HL-60/S4 (cell line): ENCODE measurements at regions not wholly inside any gene's neighbourhood (a gene's known extent, or its start where the extent isn't known, plus 50 kb on each side); places are given as distances from the start of the nearest gene placed in this dataset.

Experiments used
- in situ Hi-C: fragments of 300-500 bp; cut with MboI; formaldehyde crosslinking; loops from 2 replicates; pipeline ENCODE4 v1.14.3; 2022; ENCODE audit warnings: low sequenced_read_pairs

DNA sequence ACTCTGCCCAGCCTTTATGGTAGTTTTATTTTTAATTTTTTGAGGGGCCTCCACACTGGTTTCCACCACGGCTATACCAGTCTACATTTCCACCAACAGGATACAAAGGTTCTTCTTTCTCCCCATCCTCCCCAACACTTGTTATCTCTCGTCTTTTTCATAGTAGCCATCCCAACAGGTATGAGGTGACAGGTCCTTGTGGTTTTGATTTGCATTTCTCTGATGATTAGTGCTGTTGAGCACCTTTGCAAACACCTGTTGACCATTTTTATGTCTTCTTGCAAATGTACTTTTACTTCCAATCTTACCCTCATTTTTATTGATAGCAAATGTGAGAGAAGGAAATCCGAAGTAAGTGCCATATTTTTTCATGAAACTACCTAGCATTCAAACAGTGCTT lies 195.4 kb upstream of the PREP start:
- in situ Hi-C loops = no loop called here

DNA sequence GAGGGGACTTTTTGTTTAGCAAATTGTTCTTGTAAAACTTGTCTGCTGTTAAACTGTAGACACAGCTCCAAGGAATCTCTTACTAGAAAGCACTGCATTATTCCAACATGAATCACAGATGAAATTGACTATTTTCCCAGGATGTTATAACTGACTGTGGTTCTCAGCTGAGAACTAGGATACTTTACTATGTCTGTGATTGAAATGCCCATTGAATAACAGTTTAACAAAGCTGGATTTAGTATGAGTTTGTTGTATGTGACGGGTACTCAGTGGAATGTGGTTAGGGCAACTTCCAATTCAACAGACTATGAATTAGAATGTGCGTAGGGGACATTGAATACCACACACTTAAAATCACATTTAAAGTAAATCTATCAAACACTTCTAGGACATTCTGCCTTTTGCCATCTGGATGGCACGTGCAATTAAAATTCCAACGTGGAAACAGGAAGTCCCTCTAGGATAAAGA lies 193.4 kb upstream of the PREP start:
- in situ Hi-C loops = no loop called here

DNA sequence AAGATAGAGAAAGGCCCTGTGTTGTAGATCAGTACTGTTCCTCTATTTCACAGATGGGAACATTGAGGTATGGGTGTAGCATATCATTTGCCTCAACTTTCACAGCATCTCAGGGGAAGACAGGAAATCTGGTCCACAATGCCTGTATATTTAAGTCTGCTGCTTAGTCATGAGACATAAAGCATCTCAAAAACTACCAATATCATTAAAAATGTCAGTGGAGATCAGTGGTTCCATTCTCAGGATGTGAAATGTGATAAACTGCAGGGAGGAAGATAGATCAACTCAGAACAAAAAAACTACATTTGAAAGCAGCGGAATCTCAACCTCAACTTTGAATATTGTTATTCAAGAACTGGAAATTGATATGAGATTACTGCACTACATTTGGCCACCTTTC lies 192.9 kb upstream of the PREP start:
- in situ Hi-C loops = no loop called here

DNA sequence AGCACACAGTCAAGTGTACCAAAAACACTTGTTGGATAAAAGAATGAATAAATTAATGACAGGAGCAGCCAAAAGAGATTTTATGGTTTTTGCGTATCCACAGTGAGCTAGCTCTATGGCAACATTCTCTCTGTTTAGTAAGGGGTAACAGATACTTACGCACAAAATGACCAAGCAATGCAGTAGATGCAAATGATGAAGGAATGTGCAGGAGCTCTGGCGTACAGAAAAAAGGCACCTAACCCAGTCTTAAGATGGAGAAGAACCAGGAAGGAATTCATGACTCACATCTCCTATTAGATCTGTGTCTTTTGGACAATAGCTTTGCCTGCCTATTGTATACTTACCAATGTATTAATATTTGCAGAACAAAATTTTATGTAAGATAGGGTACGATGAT lies 191.9 kb upstream of the PREP start:
- in situ Hi-C loops = no loop called here

DNA sequence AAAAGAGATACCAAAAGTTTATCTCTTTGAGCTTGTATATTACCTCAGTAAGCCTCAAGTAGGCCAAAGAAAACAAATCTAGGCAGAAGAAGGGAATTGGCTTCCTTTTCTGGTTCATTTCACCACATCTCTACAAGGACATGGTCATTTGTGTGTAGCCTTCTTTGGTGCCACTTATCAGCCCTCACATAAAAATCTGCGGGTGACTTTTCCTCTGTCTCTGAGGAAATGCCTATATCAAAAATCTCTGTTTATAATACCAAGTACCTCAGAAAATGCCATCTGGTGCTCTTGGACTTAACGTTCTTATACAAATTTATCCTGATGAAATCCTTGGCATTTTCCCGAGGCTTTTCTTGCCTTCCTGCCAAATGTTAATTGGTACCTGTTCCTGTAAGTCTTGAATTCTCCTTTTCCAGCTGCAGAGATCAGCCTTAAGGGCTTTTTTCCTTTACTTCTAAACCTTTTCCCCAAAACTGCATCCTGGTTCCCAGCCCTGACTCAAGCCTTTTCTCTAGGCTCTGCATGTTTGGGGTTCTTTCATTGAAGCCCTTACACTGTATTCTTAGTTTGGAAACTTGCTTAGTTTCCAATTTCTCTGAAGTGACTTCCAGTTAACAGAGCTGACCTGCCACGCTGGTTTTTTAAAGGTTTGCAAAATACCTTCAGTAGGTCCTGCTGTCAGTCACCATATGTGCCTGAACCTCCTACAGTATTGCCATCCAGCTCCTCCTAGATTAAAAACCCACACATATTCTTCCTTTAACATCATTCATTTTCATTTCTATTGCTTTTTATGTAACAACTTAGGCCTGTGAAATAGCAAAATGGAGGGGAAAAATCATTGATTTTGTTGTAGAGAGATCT lies 191.2 kb upstream of the PREP start:
- in situ Hi-C loops = no loop called here

DNA sequence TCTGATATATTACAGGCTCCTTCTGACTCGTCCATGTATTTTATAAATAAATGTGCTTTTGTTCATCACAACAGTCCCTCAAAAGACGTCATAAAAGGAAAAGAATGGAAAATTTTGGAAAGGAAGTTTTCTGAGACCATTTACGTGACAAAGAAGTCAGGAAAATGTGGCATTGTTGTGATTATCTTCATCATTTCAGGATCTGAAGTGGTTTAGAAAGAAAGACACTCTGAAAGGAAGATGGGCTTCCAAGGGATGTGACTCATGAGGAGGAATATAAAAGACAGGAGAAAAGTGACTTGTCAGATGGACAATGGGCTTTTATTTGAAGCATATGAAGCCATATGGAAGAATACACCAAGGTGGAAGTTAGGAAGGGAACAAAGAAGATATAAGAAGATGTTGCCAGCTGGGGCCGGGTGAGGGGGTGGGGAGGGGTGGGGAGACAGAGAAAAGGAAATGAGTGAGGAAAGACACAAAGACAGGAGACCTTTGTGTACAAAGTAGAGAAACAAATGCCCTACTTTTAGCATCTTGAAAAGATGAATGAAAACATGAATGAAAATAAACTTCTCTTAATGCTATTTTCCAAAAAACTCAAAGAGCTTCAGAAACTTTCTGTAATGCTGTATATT lies 190.3 kb upstream of the PREP start:
- in situ Hi-C loops = no loop called here

DNA sequence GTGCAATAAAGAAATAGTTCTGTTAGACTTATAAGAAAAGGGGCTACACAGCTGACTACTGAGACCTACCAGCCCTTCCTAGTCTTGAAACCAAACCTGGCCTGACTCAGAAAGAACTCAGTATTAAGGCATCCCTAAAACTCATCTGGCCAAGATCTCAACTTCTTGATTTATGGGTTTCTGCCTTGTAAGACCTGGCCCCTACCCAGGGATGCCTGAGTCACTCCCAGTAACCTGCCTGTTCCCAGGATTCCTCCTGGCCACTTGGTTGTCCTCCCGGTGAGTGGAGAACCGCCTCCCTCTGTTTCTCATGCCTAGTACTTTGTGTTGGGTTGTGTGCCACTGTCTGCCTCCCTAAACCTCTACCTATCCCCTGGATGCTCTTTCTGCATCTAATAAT lies 189.4 kb upstream of the PREP start:
- in situ Hi-C loops = no loop called here

- in situ Hi-C loops = no loop called here
Measured at GRCh38 chr6:105591053-105591452, 188.2 kb upstream of the PREP start.

GRCh38 chr6:105588123-105588710 lies 185.3 kb upstream of the PREP start:
- in situ Hi-C loops = no loop called here

GRCh38 chr6:105587349-105588122 lies 184.7 kb upstream of the PREP start:
- in situ Hi-C loops = no loop called here

GRCh38 chr6:105578179-105578707 lies 175.4 kb upstream of the PREP start:
- in situ Hi-C loops = no loop called here

DNA sequence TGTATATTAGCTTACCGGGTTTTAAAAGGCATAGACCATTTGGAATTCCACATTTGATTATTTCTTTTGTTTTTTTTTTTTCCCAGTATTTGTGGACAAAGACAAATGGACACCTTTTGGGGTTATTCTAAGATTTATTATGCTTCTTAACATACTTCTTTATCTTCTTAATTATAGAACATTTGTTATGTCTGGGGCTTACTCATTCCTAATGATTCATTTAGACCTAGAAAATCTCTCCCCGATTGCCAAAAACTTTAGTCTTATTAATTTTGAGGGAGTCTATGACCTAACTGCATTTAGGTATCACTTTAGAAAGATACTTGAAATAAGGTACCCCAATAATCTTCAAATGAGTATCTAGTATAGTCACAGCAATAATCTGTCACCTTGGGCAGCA lies 170.7 kb upstream of the PREP start:
- in situ Hi-C loops = no loop called here

GRCh38 chr6:105573138-105573537 lies 170.3 kb upstream of the PREP start:
- in situ Hi-C loops = no loop called here

GRCh38 chr6:105570416-105570815 lies 167.5 kb upstream of the PREP start:
- in situ Hi-C loops = no loop called here

- in situ Hi-C loops = no loop called here
Measured at GRCh38 chr6:105569706-105570105, 166.8 kb upstream of the PREP start.

GRCh38 chr6:105568751-105569150 lies 165.9 kb upstream of the PREP start:
- in situ Hi-C loops = no loop called here

DNA sequence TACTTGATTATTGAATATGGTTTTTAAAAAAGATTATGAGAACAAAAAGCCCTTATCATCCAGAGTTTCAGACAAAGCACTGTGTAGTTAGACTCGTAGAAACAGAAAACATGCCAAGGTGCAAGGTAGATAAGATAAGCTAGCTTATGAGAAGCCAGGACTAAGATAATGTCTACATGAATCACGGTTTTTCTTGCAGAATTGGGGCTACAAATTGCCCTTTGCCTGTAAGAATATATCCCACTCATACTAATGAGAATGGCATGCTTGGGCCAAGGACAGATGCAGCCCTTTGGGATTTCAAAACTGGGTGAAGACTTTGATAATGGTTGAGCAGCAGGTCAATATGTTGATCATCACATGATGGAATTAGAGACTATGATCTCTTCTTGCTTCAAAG lies 165.3 kb upstream of the PREP start:
- in situ Hi-C loops = no loop called here

DNA sequence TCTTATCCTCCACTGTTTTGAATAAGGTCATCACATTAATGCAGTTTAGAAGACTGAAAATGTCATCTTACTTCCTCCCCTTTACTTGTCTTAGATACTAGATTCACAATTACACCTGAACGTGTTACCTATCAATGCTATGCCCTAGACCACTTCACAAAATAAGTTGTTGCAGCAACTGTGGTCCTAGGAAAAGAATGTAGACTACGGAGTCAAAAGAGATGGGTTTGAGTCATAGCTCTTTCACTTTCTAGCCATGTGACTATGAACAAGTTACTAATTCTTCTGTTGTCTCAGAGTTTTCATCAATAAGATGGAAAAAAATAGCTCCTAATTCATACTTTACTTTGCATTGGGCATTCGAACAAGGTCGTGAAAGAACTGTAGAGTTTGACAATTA lies 164.3 kb upstream of the PREP start:
- in situ Hi-C loops = no loop called here

DNA sequence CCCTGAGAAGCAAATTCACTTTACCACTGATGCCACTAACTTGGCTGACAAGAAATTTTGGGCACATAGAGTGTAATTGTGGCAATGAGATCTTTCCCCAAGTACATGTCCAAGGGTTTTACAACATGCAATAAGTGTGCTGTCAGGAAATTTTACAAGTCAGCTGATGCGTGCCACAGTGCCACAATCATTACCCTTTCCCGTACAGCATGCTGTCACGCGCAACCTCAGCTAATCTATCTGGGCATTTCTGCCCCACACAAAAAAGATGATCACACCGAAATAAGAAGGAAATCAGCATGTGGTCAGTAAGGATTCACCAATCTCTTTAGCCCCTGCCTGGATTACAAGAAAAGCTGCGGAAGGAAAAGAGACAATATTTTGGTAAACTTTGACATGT lies 163.6 kb upstream of the PREP start:
- in situ Hi-C loops = no loop called here

DNA sequence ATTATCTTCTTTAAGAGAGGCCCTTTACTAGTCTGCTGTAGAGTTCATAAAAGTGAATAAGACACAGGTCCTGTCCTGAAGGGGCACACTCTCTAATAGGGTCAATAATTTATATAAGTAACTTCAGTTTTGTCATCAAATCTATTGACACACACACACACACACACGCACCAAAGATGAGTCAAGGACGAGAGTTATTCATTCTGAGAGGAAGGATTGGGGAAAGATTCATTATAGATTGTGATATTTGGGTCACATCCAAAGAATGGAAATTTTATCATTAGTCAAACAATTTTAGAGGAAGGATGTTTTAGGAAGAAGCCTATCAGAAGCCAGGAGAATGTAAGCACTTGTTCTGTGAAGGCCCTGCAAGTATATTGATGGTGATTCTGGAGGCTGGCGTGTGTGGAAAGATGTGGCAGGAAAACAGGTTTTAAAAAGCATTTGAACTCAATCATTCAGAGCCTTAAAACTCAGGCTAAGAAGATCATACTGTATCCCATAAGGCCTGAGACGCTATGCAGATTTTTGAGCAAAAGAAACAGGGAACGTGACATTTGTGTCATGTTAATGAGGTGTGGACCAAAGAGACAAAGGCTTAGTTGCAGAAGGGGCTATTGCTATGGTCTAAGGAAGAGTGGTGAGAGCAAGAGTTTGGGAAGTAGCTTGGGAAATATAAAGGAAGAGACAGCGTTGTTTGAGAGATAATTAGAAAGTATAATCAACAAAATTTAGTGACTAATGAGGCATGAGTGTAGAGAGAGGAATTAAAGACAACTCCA lies 161.4 kb upstream of the PREP start:
- in situ Hi-C loops = no loop called here
